T-helper 17 cell (primary cell): ENCODE measurements at regions not wholly inside any gene's neighbourhood (a gene's known extent, or its start where the extent isn't known, plus 50 kb on each side); places are given as distances from the start of the nearest gene placed in this dataset.

Experiments used
- ATAC-seq: fragments of 150-1000 bp; cut with Tn5 transposase; 2 replicates; pipeline ENCODE4 v1.10.0; 2021; ENCODE audit warnings: mild to moderate bottlenecking, moderate library complexity
- DNase-seq, 3 donors: peaks; one replicate each; pipeline versions ENCODE4 v3.0.0 to v3.0.0-alpha.2; 2020 to 2021
- H3K9me3 ChIP-seq: one replicate; pipeline ENCODE4 v1.7.0; 2013; ENCODE audit warnings: low read length, mild to moderate bottlenecking; ENCODE audit not compliant: control insufficient read depth, poor library complexity, severe bottlenecking
- H3K27ac Mint-ChIP-seq: one replicate; pipeline ENCODE4 v1.8.0; 2022; ENCODE audit warnings: mild to moderate bottlenecking, moderate library complexity, mixed read lengths
- H3K27me3 Mint-ChIP-seq: one replicate; pipeline ENCODE4 v1.8.0; 2022; ENCODE audit warnings: mixed read lengths
- H3K36me3 Mint-ChIP-seq: one replicate; pipeline ENCODE4 v1.8.0; 2022; ENCODE audit warnings: low read depth, mixed read lengths
- H3K4me1 Mint-ChIP-seq: one replicate; pipeline ENCODE4 v1.8.0; 2022; ENCODE audit warnings: mild to moderate bottlenecking, mixed read lengths
- H3K4me3 Mint-ChIP-seq: one replicate; pipeline ENCODE4 v1.8.0; 2022; ENCODE audit warnings: mild to moderate bottlenecking, moderate library complexity, mixed read lengths

- DNase-seq (no peak), ATAC-seq (no peak)
- no peaks in the 10 kb centered on the region for H3K9me3 ChIP-seq
- Mint-ChIP-seq H3K27ac (no peak overlapping the region), H3K4me3 (no peak overlapping the region), H3K36me3 (no peaks in the 10 kb centered on the region), H3K27me3 (no peaks in the 10 kb centered on the region), H3K4me1 (no peaks in the 10 kb centered on the region)
These were observed 208.3 kb upstream of the PMFBP1 start for GRCh38 chr16:72380283-72380682.

GRCh38 chr16:72373201-72373600 lies 201.2 kb upstream of the PMFBP1 start:
- H3K27me3 Mint-ChIP-seq: no peaks in the 10 kb centered on the region
- no peak for ATAC-seq
- DNase-seq: no peak
- H3K9me3 ChIP-seq: no peaks in the 10 kb centered on the region
- no peak overlapping the region for H3K4me3 Mint-ChIP-seq
- no peaks in the 10 kb centered on the region for H3K36me3 Mint-ChIP-seq
- H3K4me1 Mint-ChIP-seq: no peaks in the 10 kb centered on the region
- no peak overlapping the region for H3K27ac Mint-ChIP-seq

- H3K9me3 ChIP-seq: no peaks in the 10 kb centered on the region
- H3K4me1 Mint-ChIP-seq: no peaks in the 10 kb centered on the region
- ATAC-seq (no peak), DNase-seq (no peak)
- no peak overlapping the region for H3K27ac Mint-ChIP-seq
- no peak overlapping the region for H3K4me3 Mint-ChIP-seq
- no peaks in the 10 kb centered on the region for H3K36me3 Mint-ChIP-seq
- H3K27me3 Mint-ChIP-seq: no peaks in the 10 kb centered on the region
These were observed 200.4 kb upstream of the PMFBP1 start for GRCh38 chr16:72372087-72373045.

- DNase-seq (no peak), ATAC-seq (no peak)
- H3K4me3 Mint-ChIP-seq: no peak overlapping the region
- H3K27me3 Mint-ChIP-seq: no peaks in the 10 kb centered on the region
- H3K9me3 ChIP-seq: no peaks in the 10 kb centered on the region
- no peak overlapping the region for H3K27ac Mint-ChIP-seq
- no peaks in the 10 kb centered on the region for H3K36me3 Mint-ChIP-seq
- no peaks in the 10 kb centered on the region for H3K4me1 Mint-ChIP-seq
These were observed 199.5 kb upstream of the PMFBP1 start for GRCh38 chr16:72371307-72372086.

GRCh38 chr16:72369274-72369673 lies 197.3 kb upstream of the PMFBP1 start:
- no peak overlapping the region for H3K4me3 Mint-ChIP-seq
- ATAC-seq: no peak
- no peaks in the 10 kb centered on the region for H3K4me1 Mint-ChIP-seq
- no peaks in the 10 kb centered on the region for H3K27me3 Mint-ChIP-seq
- no peak for DNase-seq
- no peaks in the 10 kb centered on the region for H3K9me3 ChIP-seq
- H3K36me3 Mint-ChIP-seq: no peaks in the 10 kb centered on the region
- H3K27ac Mint-ChIP-seq: no peak overlapping the region

GRCh38 chr16:72367851-72368250 lies 195.9 kb upstream of the PMFBP1 start:
- Mint-ChIP-seq H3K36me3 (no peaks in the 10 kb centered on the region), H3K27ac (no peak overlapping the region), H3K4me1 (no peaks in the 10 kb centered on the region), H3K27me3 (no peaks in the 10 kb centered on the region), H3K4me3 (no peak overlapping the region)
- DNase-seq (no peak), ATAC-seq (no peak)
- no peaks in the 10 kb centered on the region for H3K9me3 ChIP-seq

- no peak overlapping the region for H3K27ac Mint-ChIP-seq
- no peaks in the 10 kb centered on the region for H3K36me3 Mint-ChIP-seq
- no peaks in the 10 kb centered on the region for H3K4me1 Mint-ChIP-seq
- DNase-seq (no peak), ATAC-seq (no peak)
- H3K27me3 Mint-ChIP-seq: no peaks in the 10 kb centered on the region
- no peak overlapping the region for H3K4me3 Mint-ChIP-seq
- no peaks in the 10 kb centered on the region for H3K9me3 ChIP-seq
These were observed 191.0 kb upstream of the PMFBP1 start for GRCh38 chr16:72362973-72363372.

- Mint-ChIP-seq H3K27ac (no peak overlapping the region), H3K27me3 (no peaks in the 10 kb centered on the region), H3K4me1 (no peaks in the 10 kb centered on the region), H3K36me3 (no peaks in the 10 kb centered on the region), H3K4me3 (no peak overlapping the region)
- ATAC-seq (no peak), DNase-seq (no peak)
- H3K9me3 ChIP-seq: no peaks in the 10 kb centered on the region
These were observed 190.5 kb upstream of the PMFBP1 start for GRCh38 chr16:72362476-72362875.

- H3K9me3 ChIP-seq: no peaks in the 10 kb centered on the region
- DNase-seq: no peak
- Mint-ChIP-seq H3K27me3 (no peaks in the 10 kb centered on the region), H3K27ac (no peak overlapping the region), H3K4me3 (no peak overlapping the region), H3K36me3 (no peaks in the 10 kb centered on the region), H3K4me1 (no peaks in the 10 kb centered on the region)
- ATAC-seq: no peak
These were observed 186.0 kb upstream of the PMFBP1 start for GRCh38 chr16:72357910-72358309.

GRCh38 chr16:72355561-72355960 lies 183.6 kb upstream of the PMFBP1 start:
- DNase-seq (no peak), ATAC-seq (no peak)
- Mint-ChIP-seq H3K4me1 (no peaks in the 10 kb centered on the region), H3K27me3 (no peaks in the 10 kb centered on the region), H3K27ac (no peak overlapping the region), H3K4me3 (no peak overlapping the region), H3K36me3 (no peaks in the 10 kb centered on the region)
- H3K9me3 ChIP-seq: no peaks in the 10 kb centered on the region

- ATAC-seq (no peak), DNase-seq (no peak)
- H3K36me3 Mint-ChIP-seq: no peaks in the 10 kb centered on the region
- no peaks in the 10 kb centered on the region for H3K9me3 ChIP-seq
- H3K27ac Mint-ChIP-seq: no peak overlapping the region
- no peaks in the 10 kb centered on the region for H3K27me3 Mint-ChIP-seq
- H3K4me1 Mint-ChIP-seq: no peaks in the 10 kb centered on the region
- H3K4me3 Mint-ChIP-seq: no peak overlapping the region
These were observed 177.8 kb upstream of the PMFBP1 start for GRCh38 chr16:72349719-72350118.

- H3K4me3 Mint-ChIP-seq: no peak overlapping the region
- no peaks in the 10 kb centered on the region for H3K36me3 Mint-ChIP-seq
- ATAC-seq (no peak), DNase-seq (no peak)
- H3K27me3 Mint-ChIP-seq: no peaks in the 10 kb centered on the region
- H3K27ac Mint-ChIP-seq: no peak overlapping the region
- H3K4me1 Mint-ChIP-seq: no peaks in the 10 kb centered on the region
- H3K9me3 ChIP-seq: no peaks in the 10 kb centered on the region
These were observed 161.0 kb upstream of the PMFBP1 start for GRCh38 chr16:72332926-72333325.

GRCh38 chr16:72324578-72324977 lies 152.6 kb upstream of the PMFBP1 start:
- DNase-seq (no peak), ATAC-seq (no peak)
- Mint-ChIP-seq H3K4me3 (no peak overlapping the region), H3K27me3 (no peaks in the 10 kb centered on the region), H3K27ac (no peak overlapping the region), H3K36me3 (no peaks in the 10 kb centered on the region), H3K4me1 (no peaks in the 10 kb centered on the region)
- no peaks in the 10 kb centered on the region for H3K9me3 ChIP-seq
